ENCODE measurements at regions not wholly inside any gene's neighbourhood (a gene's known extent, or its start where the extent isn't known, plus 50 kb on each side); places are given as distances from the start of the nearest gene placed in this dataset.

GRCh38 chr6:105894556-105894955 is 191.6 kb upstream of the PRDM1 start:
- no peak for TF ChIP-seq CTCF (IDR thresholded peaks at IDR 0.05; ENCODE audit: insufficient read depth, low read length, poor library complexity, severe bottlenecking)
- H3K4me3 ChIP-seq (ENCODE audit: low read depth, low read length): no peak overlapping the region
- no peaks in the 10 kb centered on the region for H3K36me3 ChIP-seq (ENCODE audit: control insufficient read depth, insufficient read depth, low read length)
- no peak for DNase-seq (ENCODE audit: low read depth)
- H3K27me3 ChIP-seq (ENCODE audit: control insufficient read depth, insufficient read depth, low read length): no peaks in the 10 kb centered on the region

- Histone ChIP-seq H3K27me3 (ENCODE audit: control insufficient read depth, insufficient read depth, low read length) (no peaks in the 10 kb centered on the region), H3K36me3 (ENCODE audit: control insufficient read depth, insufficient read depth, low read length) (no peaks in the 10 kb centered on the region), H3K4me3 (ENCODE audit: low read depth, low read length) (no peak overlapping the region)
- TF ChIP-seq CTCF (IDR thresholded peaks at IDR 0.05; ENCODE audit: insufficient read depth, low read length, poor library complexity, severe bottlenecking): no peak
- DNase-seq (ENCODE audit: low read depth): no peak
Observed at GRCh38 chr6:105893741-105894140, 192.4 kb upstream of the PRDM1 start.

- no peak for DNase-seq (ENCODE audit: low read depth)
- Histone ChIP-seq H3K27me3 (ENCODE audit: control insufficient read depth, insufficient read depth, low read length) (no peaks in the 10 kb centered on the region), H3K36me3 (ENCODE audit: control insufficient read depth, insufficient read depth, low read length) (no peaks in the 10 kb centered on the region), H3K4me3 (ENCODE audit: low read depth, low read length) (no peak overlapping the region)
- no peak for TF ChIP-seq CTCF (IDR thresholded peaks at IDR 0.05; ENCODE audit: insufficient read depth, low read length, poor library complexity, severe bottlenecking)
Observed at GRCh38 chr6:105892577-105893262, 193.4 kb upstream of the PRDM1 start.

- no peaks in the 10 kb centered on the region for H3K27me3 ChIP-seq (ENCODE audit: control insufficient read depth, insufficient read depth, low read length)
- TF ChIP-seq CTCF (IDR thresholded peaks at IDR 0.05; ENCODE audit: insufficient read depth, low read length, poor library complexity, severe bottlenecking): no peak
- no peaks in the 10 kb centered on the region for H3K36me3 ChIP-seq (ENCODE audit: control insufficient read depth, insufficient read depth, low read length)
- H3K4me3 ChIP-seq (ENCODE audit: low read depth, low read length): no peak overlapping the region
- DNase-seq (ENCODE audit: low read depth): no peak
Observed at GRCh38 chr6:105890521-105891244, 195.5 kb upstream of the PRDM1 start.

- Histone ChIP-seq H3K27me3 (ENCODE audit: control insufficient read depth, insufficient read depth, low read length) (no peaks in the 10 kb centered on the region), H3K36me3 (ENCODE audit: control insufficient read depth, insufficient read depth, low read length) (no peaks in the 10 kb centered on the region), H3K4me3 (ENCODE audit: low read depth, low read length) (no peak overlapping the region)
- no peak for DNase-seq (ENCODE audit: low read depth)
- TF ChIP-seq CTCF (IDR thresholded peaks at IDR 0.05; ENCODE audit: insufficient read depth, low read length, poor library complexity, severe bottlenecking): no peak
Observed at GRCh38 chr6:105889902-105890301, 196.2 kb upstream of the PRDM1 start.
